Thyroid gland (tissue), 4 donors: ENCODE measurements at regions not wholly inside any gene's neighbourhood (a gene's known extent, or its start where the extent isn't known, plus 50 kb on each side); places are given as distances from the start of the nearest gene placed in this dataset.
"Not testable (repeated sequence)": the region's sequence is repeated elsewhere in the genome, so short reads cannot be mapped to it uniquely, and the experiment has no call there.

ENCODE experiments used
- DNase-seq, 2 donors: peaks; one replicate each; pipeline ENCODE4 v3.0.0-alpha.2; 2019
- H3K27ac ChIP-seq, 3 donors: fragments of 200-600 bp; sonication (generic); 1 replicate in 2 of 3; 2 replicates in 1 of 3; pipeline ENCODE4 v1.5.1; 2016 to 2019; ENCODE audit warnings: mild to moderate bottlenecking in 1 of 3, moderate library complexity in 1 of 3
- H3K27me3 ChIP-seq: fragments of 200-600 bp; sonication (generic); one replicate; pipeline ENCODE4 v1.5.1; 2019
- H3K36me3 ChIP-seq, 2 donors: fragments of 200-600 bp; sonication (generic); one replicate each; pipeline ENCODE4 v1.5.1; 2016 to 2019
- H3K4me1 ChIP-seq, 2 donors: fragments of 200-600 bp; sonication (generic); one replicate each; pipeline ENCODE4 v1.5.1; 2017 to 2019
- H3K4me3 ChIP-seq, 3 donors: fragments of 200-600 bp; sonication (generic); replicated peaks in 1 of 3; 1 replicate in 2 of 3; 2 replicates in 1 of 3; pipeline ENCODE4 v1.5.1; 2016; ENCODE audit warnings: mild to moderate bottlenecking in 1 of 3
- H3K9me3 ChIP-seq: fragments of 200-600 bp; sonication (generic); one replicate; pipeline ENCODE4 v1.5.1; 2017
- CTCF ChIP-seq, 6 experiments: fragments of 200-600 bp in 3 of 6; fragments of 450-650 bp in 3 of 6; sonication (generic) in 3 of 6; IDR thresholded peaks; one replicate each; pipeline ENCODE4 v1.5.1; 2016 to 2019; ENCODE audit warnings: antibody characterized with exemption in 6 of 6, mild to moderate bottlenecking in 2 of 6, inconsistent platforms in 1 of 6, moderate library complexity in 1 of 6
- POLR2A ChIP-seq, 2 donors: fragments of 450-650 bp; IDR thresholded peaks; one replicate each; pipeline ENCODE4 v1.6.1; 2017; ENCODE audit warnings: antibody characterized with exemption in 2 of 2, mild to moderate bottlenecking in 2 of 2, moderate library complexity in 1 of 2
- WGBS, 2 donors: methylation state at CpG; one replicate each; pipeline ENCODE4 v1.1.5; 2017; 5-methylcytosine and 5-hydroxymethylcytosine counted together
- intact Hi-C: fragments of 100-400 bp; cut with DNase I; formaldehyde crosslinking; loops from one replicate; pipeline ENCODE4 v1.15.1; 2023

- WGBS, 2 donors = 66 to 69% methylated on average over 3 of the region's 3 CpGs
- H3K36me3 ChIP-seq = no peaks in the 10 kb centered on the region
- TF ChIP-seq CTCF (IDR thresholded peaks at IDR 0.05) = no peak
- no peak for TF ChIP-seq POLR2A (IDR thresholded peaks at IDR 0.05)
- no peaks in the 10 kb centered on the region for H3K4me1 ChIP-seq
- DNase-seq = no peak
- H3K9me3 ChIP-seq = no peaks in the 10 kb centered on the region
- intact Hi-C loops = no loop called here
- H3K27me3 ChIP-seq = no peaks in the 10 kb centered on the region
- no peak overlapping the region for H3K27ac ChIP-seq
- no peak overlapping the region for H3K4me3 ChIP-seq
Measured at GRCh38 chr11:23314162-23314561, 453.9 kb upstream of the CCDC179 start.

GRCh38 chr11:23315286-23315685 is 455.0 kb upstream of the CCDC179 start:
- no peaks in the 10 kb centered on the region for H3K4me1 ChIP-seq
- no peaks in the 10 kb centered on the region for H3K27me3 ChIP-seq
- WGBS, 2 donors = 52 to 82% methylated on average over 3 of the region's 3 CpGs
- no peak overlapping the region for H3K27ac ChIP-seq
- TF ChIP-seq POLR2A (IDR thresholded peaks at IDR 0.05) (no peak), CTCF (IDR thresholded peaks at IDR 0.05) (no peak)
- intact Hi-C loops = no loop called here
- no peak overlapping the region for H3K4me3 ChIP-seq
- no peak for DNase-seq
- no peaks in the 10 kb centered on the region for H3K9me3 ChIP-seq
- H3K36me3 ChIP-seq = no peaks in the 10 kb centered on the region

GRCh38 chr11:23317816-23318215 is 457.5 kb upstream of the CCDC179 start:
- H3K36me3 ChIP-seq = no peaks in the 10 kb centered on the region
- 78 to 90% methylated on average over 1 of the region's 1 CpG for WGBS, 2 donors
- H3K4me3 ChIP-seq = no peak overlapping the region
- H3K9me3 ChIP-seq = no peaks in the 10 kb centered on the region
- no peaks in the 10 kb centered on the region for H3K27me3 ChIP-seq
- no peaks in the 10 kb centered on the region for H3K4me1 ChIP-seq
- H3K27ac ChIP-seq = no peak overlapping the region
- no peak for DNase-seq
- TF ChIP-seq POLR2A (IDR thresholded peaks at IDR 0.05) (no peak), CTCF (IDR thresholded peaks at IDR 0.05) (no peak)
- intact Hi-C loops = no loop called here

- no peak overlapping the region for H3K27ac ChIP-seq
- intact Hi-C loops = no loop called here
- no peaks in the 10 kb centered on the region for H3K36me3 ChIP-seq
- H3K4me3 ChIP-seq = no peak overlapping the region
- no peaks in the 10 kb centered on the region for H3K9me3 ChIP-seq
- H3K4me1 ChIP-seq = no peaks in the 10 kb centered on the region
- H3K27me3 ChIP-seq = no peaks in the 10 kb centered on the region
- no peak for DNase-seq
- WGBS, 2 donors = 88% methylated on average over 1 of the region's 1 CpG
- TF ChIP-seq POLR2A (IDR thresholded peaks at IDR 0.05) (no peak), CTCF (IDR thresholded peaks at IDR 0.05) (no peak)
Measured at GRCh38 chr11:23318670-23319069, 458.4 kb upstream of the CCDC179 start.

- H3K36me3 ChIP-seq = no peaks in the 10 kb centered on the region
- no peak overlapping the region for H3K4me3 ChIP-seq
- no peaks in the 10 kb centered on the region for H3K4me1 ChIP-seq
- intact Hi-C loops = no loop called here
- H3K27me3 ChIP-seq = no peaks in the 10 kb centered on the region
- H3K27ac ChIP-seq = no peak overlapping the region
- DNase-seq = no peak
- no peak for TF ChIP-seq POLR2A (IDR thresholded peaks at IDR 0.05)
- TF ChIP-seq CTCF (IDR thresholded peaks at IDR 0.05) = no peak
- H3K9me3 ChIP-seq = no peaks in the 10 kb centered on the region
Measured at GRCh38 chr11:23320131-23320530, 459.9 kb upstream of the CCDC179 start.

- H3K9me3 ChIP-seq, H3K27ac ChIP-seq, DNase-seq, H3K4me1 ChIP-seq, intact Hi-C loops, H3K36me3 ChIP-seq, H3K27me3 ChIP-seq, H3K4me3 ChIP-seq: not testable (repeated sequence)
- WGBS, 2 donors = 87 to 91% methylated on average over 6 of the region's 6 CpGs
Measured at GRCh38 chr11:23335586-23335985, 475.3 kb upstream of the CCDC179 start.
